ENCODE measurements at regions not wholly inside any gene's neighbourhood (a gene's known extent, or its start where the extent isn't known, plus 50 kb on each side); places are given as distances from the start of the nearest gene placed in this dataset.
A peak's percentile ranks its signal among the peaks of the same experiment; 100 is the strongest.
"Not testable (repeated sequence)": the region's sequence is repeated elsewhere in the genome, so short reads cannot be mapped to it uniquely, and the experiment has no call there.

- Histone ChIP-seq H3K4me1 (peaks cover 5 to 20% (median 16%) of the 10 kb centered on the region in 3 donors), H3K36me3 (no peaks in the 10 kb centered on the region), H3K27ac (peak overlapping the region in 3 of 4 donors; percentile 16 to 68 (median 57)), H3K27me3 (no peaks in the 10 kb centered on the region), H3K9me3 (no peaks in the 10 kb centered on the region), H3K4me3 (no peak overlapping the region)
- DNase-seq (no peak), FAIRE-seq (no peak), ATAC-seq (no peak)
- 85 to 91% methylated on average over 8 of the region's 8 CpGs for WGBS, 2 donors
- no peak for TF ChIP-seq CTCF (IDR thresholded peaks at IDR 0.05)
- intact Hi-C loops (cut with DNase I): loop anchor here in 1 of 3 donors (10.0 kb wide), 1 partner anchor 156 kb away; no protein-coding TSS in a partner anchor
These were observed 90.6 kb downstream of the GLUL start for GRCh38 chr1:182301026-182301436.

- no peak for TF ChIP-seq CTCF (IDR thresholded peaks at IDR 0.05)
- intact Hi-C loops (cut with DNase I): loop anchor here in 1 of 3 donors (10.0 kb wide), 1 partner anchor 155 kb away; no protein-coding TSS in a partner anchor
- no peaks in the 10 kb centered on the region for H3K27me3 ChIP-seq
- H3K27ac ChIP-seq: peak overlapping the region in 2 of 4 donors; percentile 22 to 44
- FAIRE-seq (no peak), ATAC-seq (peak; percentile 67 to 79 (median 74)), DNase-seq (peak in 3 of 6 donors; percentile 41 to 60 (median 48))
- H3K36me3 ChIP-seq: no peaks in the 10 kb centered on the region
- peaks cover 5 to 18% (median 16%) of the 10 kb centered on the region in 3 donors for H3K4me1 ChIP-seq
- no peaks in the 10 kb centered on the region for H3K9me3 ChIP-seq
- H3K4me3 ChIP-seq: no peak overlapping the region
- WGBS, 2 donors: 38 to 41% methylated on average over 3 of the region's 3 CpGs
These were observed 91.6 kb downstream of the GLUL start for GRCh38 chr1:182299728-182300616.

GRCh38 chr1:182299054-182299727 is 92.4 kb downstream of the GLUL start:
- H3K4me1 ChIP-seq: peaks cover under 1 to 13% (median 11%) of the 10 kb centered on the region in 3 donors
- H3K36me3 ChIP-seq; ATAC-seq; FAIRE-seq; H3K9me3 ChIP-seq; DNase-seq; H3K27me3 ChIP-seq; H3K27ac ChIP-seq; intact Hi-C loops (cut with DNase I); H3K4me3 ChIP-seq: not testable (repeated sequence)
- 92 to 93% methylated on average over 14 of the region's 14 CpGs for WGBS, 2 donors

- Histone ChIP-seq H3K4me3 (no peak overlapping the region), H3K4me1 (peaks cover 7 to 13% (median 11%) of the 10 kb centered on the region in 3 donors), H3K27ac (no peak overlapping the region), H3K9me3 (no peaks in the 10 kb centered on the region), H3K36me3 (no peaks in the 10 kb centered on the region), H3K27me3 (no peaks in the 10 kb centered on the region)
- DNase-seq (no peak), FAIRE-seq (no peak), ATAC-seq (no peak)
- no peak for TF ChIP-seq CTCF (IDR thresholded peaks at IDR 0.05)
- intact Hi-C loops (cut with DNase I): no loop called here
These were observed 94.3 kb downstream of the GLUL start for GRCh38 chr1:182297335-182297734.

- no peaks in the 10 kb centered on the region for H3K9me3 ChIP-seq
- DNase-seq (no peak), ATAC-seq (no peak), FAIRE-seq (no peak)
- intact Hi-C loops (cut with DNase I): no loop called here
- no peaks in the 10 kb centered on the region for H3K36me3 ChIP-seq
- no peak overlapping the region for H3K27ac ChIP-seq
- no peaks in the 10 kb centered on the region for H3K27me3 ChIP-seq
- 91 to 92% methylated on average over 1 of the region's 1 CpG for WGBS, 2 donors
- peaks cover 23 to 25% (median 24%) of the 10 kb centered on the region in 3 donors for H3K4me1 ChIP-seq
- H3K4me3 ChIP-seq: no peak overlapping the region
- no peak for TF ChIP-seq CTCF (IDR thresholded peaks at IDR 0.05)
These were observed 95.9 kb downstream of the GLUL start for GRCh38 chr1:182295697-182296096.
